ENCODE measurements at regions not wholly inside any gene's neighbourhood (a gene's known extent, or its start where the extent isn't known, plus 50 kb on each side); places are given as distances from the start of the nearest gene placed in this dataset.
"Not testable (repeated sequence)": the region's sequence is repeated elsewhere in the genome, so short reads cannot be mapped to it uniquely, and the experiment has no call there.

DNA sequence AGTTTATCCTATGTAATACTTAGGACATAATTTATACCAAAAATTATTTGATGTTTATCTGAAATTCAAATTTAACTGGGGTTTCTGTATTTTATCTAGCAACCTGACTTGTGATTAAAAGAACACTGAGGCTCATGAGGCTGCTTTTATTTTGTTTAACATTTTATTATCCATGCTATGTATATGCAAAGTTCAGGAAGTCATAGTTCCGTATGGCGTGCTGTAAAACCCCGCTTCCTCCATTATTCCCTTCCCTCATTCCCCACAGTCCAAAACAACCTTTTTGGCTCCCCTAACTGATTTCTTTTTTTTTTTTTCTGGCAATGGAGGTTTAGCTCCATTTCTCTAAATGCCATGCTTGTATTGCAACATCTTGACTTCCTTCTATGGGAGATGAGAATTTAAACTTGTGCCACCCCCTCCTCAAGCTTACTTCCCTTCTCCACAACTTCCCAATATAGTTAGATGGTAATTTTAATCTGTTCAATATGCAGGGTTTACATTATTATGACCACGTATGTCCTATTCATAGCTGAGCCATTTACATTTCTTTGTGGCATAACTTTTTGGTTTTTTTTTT is 138.0 kb upstream of the DNAH14 start:
- DNase-seq (ENCODE audit: low read depth in 2 of 2) = no peak

DNA sequence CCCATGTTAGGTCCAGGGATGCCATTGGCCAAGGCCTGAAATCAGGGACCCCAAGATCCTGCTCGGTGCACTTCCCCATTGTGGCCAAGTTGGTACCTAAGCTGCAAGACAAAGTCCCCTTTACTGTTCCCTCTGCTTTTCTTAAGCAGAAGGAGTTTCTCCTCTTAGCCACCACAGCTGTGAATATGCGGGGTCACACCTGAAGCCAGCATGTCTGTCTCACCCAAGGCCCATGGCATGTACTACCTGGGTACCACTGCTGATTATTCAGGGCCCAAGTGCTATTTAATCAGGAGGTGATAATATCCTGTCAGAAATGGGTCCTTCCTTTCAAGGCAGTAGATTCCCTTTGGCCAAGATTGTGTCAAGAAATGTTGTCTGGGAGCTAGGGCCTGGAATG is 133.9 kb upstream of the DNAH14 start:
- no peak for DNase-seq (ENCODE audit: low read depth in 2 of 2)

DNA sequence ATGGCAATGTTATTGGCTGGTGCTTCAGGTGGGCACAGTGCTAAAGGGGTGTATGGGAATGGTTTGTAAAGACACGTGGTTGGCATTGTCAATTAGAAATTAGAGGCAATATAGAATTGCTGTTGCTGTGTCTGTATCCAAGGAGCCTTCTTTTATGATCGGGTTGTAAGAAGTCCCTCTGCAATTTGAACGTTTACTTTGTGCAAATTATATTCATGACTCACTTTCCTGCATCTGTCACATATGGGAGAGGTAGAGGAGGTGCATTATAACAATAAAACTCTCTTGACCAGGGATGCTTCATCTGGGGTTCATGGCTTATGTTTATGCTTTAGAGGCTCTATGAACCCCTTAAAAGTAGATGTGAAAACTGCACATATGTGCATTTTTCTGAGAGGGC is 130.4 kb upstream of the DNAH14 start:
- no peak for DNase-seq (ENCODE audit: low read depth in 2 of 2)

DNA sequence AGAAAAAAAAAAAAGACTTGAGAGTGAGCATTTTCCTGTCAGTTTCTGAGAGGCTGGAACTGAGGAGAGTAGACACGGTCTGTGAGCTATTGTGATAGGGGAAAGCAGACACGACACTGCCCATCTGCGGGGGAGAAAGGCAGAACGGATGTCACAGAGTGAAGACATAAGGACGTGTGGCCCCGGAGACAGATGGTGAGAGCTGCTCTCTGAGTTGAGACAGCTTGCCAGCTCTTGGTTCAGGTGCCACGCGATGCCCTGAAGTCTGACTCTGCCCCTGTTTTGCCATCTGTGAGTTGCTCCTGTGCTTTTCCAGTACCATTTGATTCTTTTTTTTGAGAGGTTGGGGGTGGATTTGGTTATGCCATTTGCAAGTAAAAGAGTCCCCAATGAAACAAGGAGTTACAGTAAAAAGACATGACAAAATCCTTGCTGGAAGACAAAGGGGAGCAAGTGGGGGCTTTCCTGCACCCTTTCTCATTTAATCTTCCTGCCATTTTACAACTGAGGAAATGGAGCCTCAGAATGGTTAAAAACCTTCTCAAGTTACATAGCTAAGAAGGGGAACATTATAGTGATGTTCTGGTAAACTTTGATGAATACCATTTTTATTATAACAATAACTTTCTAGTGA is 128.9 kb upstream of the DNAH14 start:
- DNase-seq (ENCODE audit: low read depth in 2 of 2) = no peak

DNA sequence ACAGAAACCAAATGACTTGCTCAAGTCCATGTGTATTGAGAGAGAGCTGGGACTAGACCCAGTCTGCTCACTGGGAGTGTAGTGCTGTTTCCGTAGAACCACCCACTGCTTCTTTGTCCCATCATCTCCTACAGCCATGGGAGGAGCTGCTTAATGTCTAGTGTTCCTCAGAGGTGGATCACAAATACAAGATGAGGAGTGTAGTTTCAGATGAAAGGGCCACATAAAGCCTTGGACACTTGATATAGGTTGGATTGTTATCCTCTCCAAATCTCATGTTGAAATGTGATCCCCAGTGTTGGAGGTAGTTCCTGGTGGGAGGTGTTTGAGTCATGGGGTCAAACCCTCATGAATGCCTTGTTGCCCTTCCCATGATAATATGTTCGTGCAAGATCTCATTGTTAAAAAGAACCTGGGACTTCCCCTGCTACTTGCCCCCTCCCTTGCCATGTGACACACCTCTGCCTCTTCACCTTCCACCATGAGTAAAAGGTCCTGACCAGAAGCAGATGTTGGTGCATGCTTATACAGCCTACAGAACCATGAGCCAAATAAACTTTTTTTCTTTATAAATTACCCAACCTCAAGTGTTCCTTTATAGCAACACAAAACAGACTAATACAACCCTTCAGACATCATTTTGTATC is 127.5 kb upstream of the DNAH14 start:
- DNase-seq (ENCODE audit: low read depth in 2 of 2) = no peak

DNA sequence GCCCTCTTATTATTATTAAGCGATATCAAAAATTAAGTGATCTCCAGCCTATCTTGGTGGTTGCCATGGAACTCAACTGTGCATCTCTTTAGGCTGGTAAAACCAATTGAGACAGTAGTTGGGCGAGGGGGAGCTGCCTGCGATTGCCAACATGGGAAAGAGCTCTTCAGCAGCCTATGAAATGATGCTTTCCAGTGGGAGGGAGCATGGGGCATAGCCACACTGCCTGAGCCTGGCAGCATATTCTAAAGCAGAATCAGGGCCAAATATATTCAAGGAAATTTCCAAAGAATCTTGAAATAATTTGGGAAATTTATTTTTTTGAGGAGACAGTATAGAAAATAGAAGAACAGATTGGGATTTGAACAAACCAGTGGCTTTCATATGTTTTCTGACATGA is 126.9 kb upstream of the DNAH14 start:
- DNase-seq (ENCODE audit: low read depth in 2 of 2) = no peak

DNA sequence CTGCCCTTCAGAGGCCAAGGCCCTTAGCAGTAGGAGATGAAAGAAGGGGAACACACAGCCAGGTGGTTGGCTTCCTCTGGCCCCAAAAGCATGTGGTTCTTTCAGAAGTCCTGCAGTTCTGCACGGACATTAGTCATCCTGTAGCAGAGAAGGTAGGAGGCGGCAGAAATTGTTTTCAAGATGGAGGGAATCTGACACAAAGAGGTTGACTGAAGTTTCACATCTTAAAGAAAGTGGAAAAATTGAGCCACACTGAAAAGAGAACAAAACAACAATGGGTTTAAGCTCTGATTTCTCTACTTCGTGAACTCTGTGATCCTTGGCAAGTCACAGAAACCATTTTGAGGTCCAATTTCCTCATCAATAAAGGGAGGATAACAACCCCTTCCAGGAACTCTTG is 125.3 kb upstream of the DNAH14 start:
- DNase-seq (ENCODE audit: low read depth in 2 of 2) = no peak

DNA sequence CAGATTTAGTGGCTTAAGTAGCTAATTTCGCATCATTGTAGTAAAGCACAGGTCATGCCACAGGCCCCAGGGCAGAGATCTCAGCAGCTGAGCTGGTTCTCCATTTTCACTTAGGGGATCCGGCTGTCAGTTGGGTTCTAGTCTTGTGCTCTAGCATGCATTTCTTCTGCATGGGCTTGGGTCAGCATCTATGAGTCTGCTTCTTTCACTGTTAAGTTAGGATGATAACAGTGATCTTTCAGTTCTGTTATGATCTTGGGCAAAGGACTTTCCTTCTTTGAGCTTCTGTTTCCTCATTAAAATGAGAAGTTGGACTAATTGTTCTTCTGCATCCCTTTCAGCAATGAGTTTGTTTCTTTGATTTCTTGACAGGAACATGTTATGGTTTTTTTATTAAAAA is 123.6 kb upstream of the DNAH14 start:
- DNase-seq (ENCODE audit: low read depth in 2 of 2) = no peak

DNA sequence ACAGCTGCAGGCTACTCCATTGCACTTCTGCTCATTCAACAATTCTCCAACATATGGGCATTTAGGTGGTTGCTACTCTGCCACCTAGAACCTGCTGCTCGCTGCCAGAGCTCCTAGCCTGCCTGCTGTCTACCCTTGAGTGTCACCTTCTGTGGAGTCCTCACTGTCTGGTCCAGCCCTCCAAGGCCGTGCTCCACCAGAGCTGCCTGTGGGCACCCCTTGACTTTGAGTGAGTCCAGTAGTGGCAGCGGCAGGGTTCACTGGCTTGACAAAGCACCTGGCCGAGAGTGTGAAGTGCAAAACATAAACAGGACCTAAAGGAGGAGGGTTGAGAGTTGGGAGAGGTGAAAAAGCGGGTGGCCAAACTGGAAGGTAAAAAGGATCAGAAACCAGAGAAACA is 120.3 kb upstream of the DNAH14 start:
- DNase-seq (ENCODE audit: low read depth in 2 of 2) = no peak

DNA sequence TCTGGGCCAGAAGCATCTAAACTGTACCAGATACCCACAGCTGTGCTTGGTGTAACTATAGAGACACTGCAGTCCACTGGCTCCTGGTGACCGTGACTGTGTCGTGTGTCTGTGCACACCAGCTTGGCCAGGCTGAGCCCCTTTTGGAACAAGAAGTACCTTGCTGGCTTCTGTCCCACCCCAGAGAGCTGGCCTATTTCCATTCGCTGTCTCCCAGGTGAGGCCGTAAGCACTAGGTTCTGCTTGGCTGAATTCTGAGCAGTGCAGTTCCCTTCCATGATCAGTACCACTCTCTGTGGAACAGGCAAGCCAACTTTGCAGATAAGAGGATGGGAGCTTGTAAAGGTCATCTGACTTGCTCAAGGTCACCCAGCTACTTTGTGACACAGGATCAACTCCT is 119.9 kb upstream of the DNAH14 start:
- DNase-seq (ENCODE audit: low read depth in 2 of 2) = no peak

DNA sequence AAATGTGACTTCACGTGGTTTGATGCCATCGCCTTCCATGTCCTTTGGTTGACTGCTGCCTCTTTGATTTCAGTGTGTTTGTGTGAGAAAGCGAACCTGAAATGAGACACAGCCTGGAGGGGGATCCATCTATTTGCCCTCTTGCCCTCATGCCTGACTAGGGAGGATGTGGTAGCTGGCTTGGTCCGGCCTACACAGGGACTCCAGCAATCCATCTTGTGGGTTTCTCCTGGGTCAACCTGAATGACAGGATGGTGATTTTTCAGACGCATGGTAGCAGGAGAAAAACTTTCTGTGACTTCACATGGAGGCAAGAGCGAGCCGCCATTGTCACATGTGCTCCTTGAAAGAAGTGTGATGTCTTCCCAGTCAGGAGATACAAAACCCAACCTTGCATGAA is 117.9 kb upstream of the DNAH14 start:
- DNase-seq (ENCODE audit: low read depth in 2 of 2) = no peak

DNA sequence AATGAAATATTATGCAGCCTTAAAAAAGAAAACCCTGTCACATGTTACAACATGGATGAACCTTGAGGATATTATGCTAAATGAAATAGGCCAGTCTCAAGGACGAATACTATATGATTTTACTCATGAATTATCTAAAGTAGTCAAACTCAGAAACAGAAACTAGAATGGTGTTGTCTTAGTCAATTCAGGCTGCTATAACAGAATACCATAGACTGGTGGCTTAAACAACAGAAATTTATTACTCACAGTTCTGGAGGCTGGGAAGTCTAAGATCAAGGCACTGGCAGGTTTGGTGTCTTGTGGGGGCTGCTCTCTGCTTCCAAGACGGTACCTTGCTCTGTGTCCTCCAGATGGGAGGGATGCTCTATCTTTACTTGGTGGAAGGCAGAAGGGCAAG is 113.8 kb upstream of the DNAH14 start:
- DNase-seq (ENCODE audit: low read depth in 2 of 2) = no peak

DNA sequence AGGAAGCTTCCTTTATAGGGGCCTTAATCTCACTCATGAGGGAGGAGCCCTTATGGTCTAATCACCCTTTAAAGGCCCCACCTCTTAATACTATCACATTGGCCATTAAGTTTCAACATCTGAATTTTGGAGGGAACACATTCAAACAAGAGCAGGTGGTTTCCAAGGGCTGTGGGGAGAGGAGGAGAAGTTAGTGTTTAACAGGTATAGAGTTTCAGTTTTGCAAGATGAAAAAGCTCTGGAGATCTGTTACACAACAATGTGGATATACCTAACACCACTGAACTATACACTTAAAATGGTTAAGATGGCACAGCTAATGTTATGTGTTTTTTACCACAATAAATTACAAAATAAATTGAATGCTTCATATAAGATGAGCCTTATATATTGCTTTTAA is 113.4 kb upstream of the DNAH14 start:
- DNase-seq (ENCODE audit: low read depth in 2 of 2) = no peak

DNA sequence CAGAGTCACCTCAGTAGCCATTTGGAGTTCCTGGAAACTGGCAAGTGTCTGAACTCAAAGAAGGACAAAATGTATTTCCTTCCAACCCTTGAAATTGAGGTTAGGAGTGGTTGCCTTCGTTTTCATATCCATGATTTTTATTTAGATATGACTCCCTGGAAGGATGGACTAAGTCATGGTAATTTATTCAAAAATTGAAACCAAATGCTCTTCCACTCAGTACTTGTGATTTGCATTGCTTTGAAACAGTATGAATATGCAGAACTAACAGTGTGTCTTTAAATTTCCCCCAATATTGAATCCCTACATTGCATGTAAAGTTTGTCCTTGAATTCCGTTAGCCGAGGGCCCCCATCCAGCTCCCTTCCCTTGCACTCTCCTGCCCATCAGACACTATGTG is 112.1 kb upstream of the DNAH14 start:
- no peak for DNase-seq (ENCODE audit: low read depth in 2 of 2)

DNA sequence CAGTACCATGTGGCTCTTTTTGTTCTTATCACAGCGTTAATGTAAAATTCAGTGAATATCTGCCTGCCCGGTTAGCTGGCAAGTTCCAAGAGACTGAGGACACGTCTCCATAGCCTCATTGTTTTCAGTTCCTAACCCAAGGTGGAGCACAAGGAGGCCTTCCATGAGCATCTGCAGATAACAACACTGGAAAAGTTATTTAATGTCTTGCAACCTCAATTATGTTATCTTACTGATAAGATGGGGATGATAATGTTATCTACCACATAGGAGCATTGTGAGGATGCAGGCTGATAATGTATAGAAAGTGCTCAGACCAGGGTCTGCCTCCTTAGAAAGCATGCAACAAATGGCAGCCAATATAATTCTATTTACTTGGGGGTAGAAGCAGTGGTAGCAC is 109.6 kb upstream of the DNAH14 start:
- no peak for DNase-seq (ENCODE audit: low read depth in 2 of 2)

DNA sequence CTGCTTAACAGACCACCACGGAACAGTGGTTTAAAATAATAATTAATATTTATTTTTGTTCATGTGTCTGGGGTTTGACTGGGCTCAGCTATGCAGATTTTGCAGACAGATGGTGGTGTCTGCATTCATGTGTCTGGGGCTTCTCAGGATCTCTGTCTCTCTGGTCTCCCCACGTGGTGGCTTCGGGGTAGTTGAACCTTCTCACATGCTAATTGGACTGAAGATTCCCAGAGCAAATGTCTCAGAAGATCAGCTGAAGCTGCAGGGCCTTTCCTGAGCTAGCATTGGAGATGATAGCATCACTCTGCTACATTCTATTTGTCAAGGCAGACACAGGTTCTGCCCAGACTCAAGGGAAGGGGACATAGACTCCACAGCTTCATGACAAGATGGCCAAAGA is 109.1 kb upstream of the DNAH14 start:
- no peak for DNase-seq (ENCODE audit: low read depth in 2 of 2)

DNA sequence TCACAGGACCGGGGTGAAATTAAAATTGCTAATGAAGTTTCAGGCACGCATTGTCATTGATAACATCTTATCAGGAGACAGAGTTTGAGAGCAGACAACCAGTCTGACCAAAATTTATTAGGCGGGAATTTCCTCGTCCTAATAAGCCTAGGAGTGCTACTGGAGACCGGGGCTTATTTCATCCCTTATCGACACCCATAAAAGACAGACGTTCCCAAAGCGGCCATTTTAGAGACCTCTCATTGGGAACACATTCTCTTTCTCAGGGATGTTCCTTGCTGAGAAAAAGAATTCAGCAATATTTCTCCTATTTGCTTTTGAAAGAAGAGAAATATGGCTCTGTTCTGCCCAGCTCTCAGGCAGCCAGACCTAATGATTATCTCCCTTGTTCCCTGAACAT is 107.7 kb upstream of the DNAH14 start:
- DNase-seq (ENCODE audit: low read depth in 2 of 2) = not testable (repeated sequence)

DNA sequence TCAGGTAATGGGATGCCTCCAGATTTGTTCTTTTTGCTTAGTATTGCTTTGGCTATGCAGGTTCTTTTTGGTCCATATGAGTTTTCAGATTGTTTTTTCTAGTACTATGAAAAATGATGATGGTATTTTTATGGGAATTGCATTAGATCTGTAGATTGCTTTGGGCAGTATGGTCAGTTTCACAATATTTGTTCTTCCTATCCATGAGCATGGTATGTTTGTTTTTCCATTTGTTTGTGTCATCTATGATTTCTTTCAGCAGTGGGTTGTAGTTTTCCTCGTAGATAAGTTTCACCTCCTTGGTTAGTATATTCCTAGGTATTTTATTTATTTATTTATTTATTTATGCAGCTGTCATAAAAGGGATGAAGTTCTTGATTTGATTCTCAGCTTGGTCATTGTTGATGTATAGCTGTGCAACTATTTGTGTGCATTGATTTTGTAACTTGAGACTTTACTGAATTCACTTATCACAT is 103.9 kb upstream of the DNAH14 start:
- no peak for DNase-seq (ENCODE audit: low read depth in 2 of 2)

DNA sequence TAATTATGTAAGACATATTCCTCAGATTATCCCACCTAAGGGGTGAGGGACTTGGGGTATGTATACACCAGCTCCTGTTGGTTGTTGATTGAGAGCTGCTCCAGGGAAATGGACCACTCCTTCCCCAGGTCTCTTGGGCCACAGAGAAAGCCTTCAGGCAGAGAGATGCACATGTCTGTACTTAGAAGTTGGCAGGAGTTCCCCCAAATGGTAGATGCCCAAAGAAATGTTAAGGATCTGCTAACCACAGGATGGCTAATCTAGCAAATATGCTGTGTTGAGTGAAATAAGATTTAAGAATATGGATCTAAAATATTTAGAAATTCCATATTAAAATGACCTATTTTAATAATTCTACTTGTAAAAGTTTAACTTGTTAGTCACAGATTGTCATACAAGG is 100.8 kb upstream of the DNAH14 start:
- DNase-seq (ENCODE audit: low read depth in 2 of 2) = no peak

DNA sequence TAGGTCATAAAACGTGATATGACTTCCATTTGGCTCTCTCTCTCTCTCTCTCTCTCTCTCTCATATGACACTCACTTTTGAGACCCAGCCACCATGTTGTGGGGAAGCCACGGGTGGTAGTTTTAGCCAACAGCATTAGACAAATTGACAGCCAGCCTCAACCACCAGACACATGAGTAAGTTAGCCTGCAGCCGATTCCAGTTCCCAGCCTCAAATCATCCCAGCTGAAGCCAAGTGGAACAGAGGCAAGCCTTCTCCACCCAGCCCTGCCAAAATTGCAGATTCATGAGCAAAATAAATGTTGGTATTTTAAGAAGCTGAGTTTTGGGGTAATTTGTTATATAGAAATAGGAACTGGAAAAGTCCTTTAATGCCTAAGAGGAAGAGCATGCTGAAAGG is 98.0 kb upstream of the DNAH14 start:
- DNase-seq (ENCODE audit: low read depth in 2 of 2) = no peak

DNA sequence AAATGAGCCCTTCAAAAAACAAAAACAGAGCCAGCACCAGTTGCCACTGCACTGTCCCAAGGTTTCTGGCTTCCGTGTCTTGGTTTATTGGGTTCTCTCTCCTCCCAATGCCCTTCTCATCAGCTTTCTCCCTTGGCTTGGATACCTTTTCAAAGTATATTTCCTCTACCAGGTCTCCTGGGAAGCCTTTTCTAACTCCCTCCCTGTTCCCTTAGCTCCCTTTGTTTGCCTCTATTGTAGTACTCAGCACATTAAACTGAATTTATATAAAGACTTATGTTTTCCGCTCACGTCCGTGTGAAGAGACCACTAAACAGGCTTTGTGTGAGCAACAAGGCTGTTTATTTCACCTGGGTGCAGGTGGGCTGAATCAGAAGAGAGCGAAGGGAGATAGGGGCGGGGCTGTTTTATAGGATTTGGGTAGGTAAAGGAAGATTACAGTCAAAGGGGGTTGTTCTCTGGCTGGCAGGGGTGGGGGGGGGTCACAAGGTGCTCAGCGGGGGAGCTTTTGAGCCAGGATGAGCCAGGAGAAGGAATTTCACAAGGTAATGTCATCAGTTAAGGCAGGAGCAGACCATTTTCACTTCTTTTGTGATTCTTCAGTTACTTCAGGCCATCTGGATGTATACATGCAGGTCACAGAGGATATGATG is 89.7 kb upstream of the DNAH14 start:
- DNase-seq (ENCODE audit: low read depth in 2 of 2) = not testable (repeated sequence)

DNA sequence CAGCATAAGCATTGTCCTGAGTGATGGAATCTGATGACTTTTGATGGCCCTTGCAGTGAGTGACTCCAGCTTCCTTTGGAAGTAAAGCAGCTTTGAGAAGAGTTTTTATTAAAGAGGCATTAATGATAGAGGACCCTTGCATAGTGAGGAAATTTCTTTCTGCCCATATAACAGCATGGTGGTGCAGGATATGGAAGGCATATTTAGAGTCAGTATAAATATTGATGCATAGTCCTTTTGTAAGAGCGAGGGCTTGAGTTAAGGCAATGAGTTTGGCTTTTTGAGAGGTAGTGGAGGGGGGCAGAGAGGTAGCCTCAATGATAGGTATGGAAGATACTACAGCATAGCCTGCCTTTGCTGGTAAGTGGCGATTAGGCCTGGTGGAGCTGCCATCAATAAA is 87.7 kb upstream of the DNAH14 start:
- DNase-seq (ENCODE audit: low read depth in 2 of 2) = not testable (repeated sequence)
